Common myeloid progenitor, CD34-positive (primary cell): ENCODE measurements at regions not wholly inside any gene's neighbourhood (a gene's known extent, or its start where the extent isn't known, plus 50 kb on each side); places are given as distances from the start of the nearest gene placed in this dataset.

Experiments
- CTCF ChIA-PET: fragments of 350-600 bp; sonication (Branson Sonifier 250); formaldehyde crosslinking; loops from one replicate; lab custom pipeline; 2021; ENCODE audit warnings: antibody characterized with exemption; lab: Charles Lee
- POLR2A ChIA-PET: fragments of 350-600 bp; sonication (Branson Sonifier 250); formaldehyde crosslinking; loops from one replicate; lab custom pipeline; 2021; ENCODE audit warnings: antibody characterized with exemption; lab: Charles Lee
- DNase-seq, 3 donors: peaks; one replicate each; pipeline versions ENCODE4 v3.0.0 to v3.0.0-alpha.2; 2013
- H3K27ac ChIP-seq, 2 experiments: 1 replicate in 1 of 2; 2 replicates in 1 of 2; pipeline ENCODE4 v1.7.0; 2013; ENCODE audit warnings: inconsistent platforms in 2 of 2, low read length in 2 of 2, mild to moderate bottlenecking in 2 of 2, low read depth in 1 of 2, moderate library complexity in 1 of 2; ENCODE audit not compliant: severe bottlenecking in 2 of 2, insufficient read depth in 1 of 2, poor library complexity in 1 of 2
- H3K27me3 ChIP-seq, 5 experiments: replicated peaks in 2 of 5; 1 replicate in 3 of 5; 2 replicates in 2 of 5; pipeline versions ENCODE4 v1.6.1 to v1.7.0; 2013; ENCODE audit warnings: low read length in 4 of 5, mild to moderate bottlenecking in 2 of 5, moderate library complexity in 2 of 5, inconsistent platforms in 1 of 5; ENCODE audit not compliant: insufficient read depth in 5 of 5, control insufficient read depth in 4 of 5
- H3K36me3 ChIP-seq, 4 experiments: 1 replicate in 2 of 4; 2 replicates in 2 of 4; pipeline versions ENCODE4 v1.6.1 to v1.7.0; 2013; ENCODE audit warnings: low read length in 3 of 4, control low read depth in 1 of 4, mild to moderate bottlenecking in 1 of 4; ENCODE audit not compliant: control insufficient read depth in 4 of 4, insufficient read depth in 4 of 4
- H3K4me1 ChIP-seq, 4 experiments: 1 replicate in 3 of 4; 2 replicates in 1 of 4; pipeline versions ENCODE4 v1.6.1 to v1.7.1; 2013; ENCODE audit warnings: low read length in 3 of 4, mild to moderate bottlenecking in 3 of 4, control low read depth in 1 of 4, inconsistent platforms in 1 of 4, moderate library complexity in 1 of 4; ENCODE audit not compliant: control insufficient read depth in 4 of 4, insufficient read depth in 4 of 4; ENCODE audit errors: control extremely low read depth in 1 of 4
- H3K4me3 ChIP-seq, 7 experiments: 1 replicate in 4 of 7; 2 replicates in 3 of 7; pipeline versions ENCODE4 v1.5.1 to v1.7.0; 2013; ENCODE audit warnings: mild to moderate bottlenecking in 7 of 7, low read length in 6 of 7, moderate library complexity in 6 of 7, inconsistent platforms in 2 of 7, low read depth in 2 of 7, control low read depth in 1 of 7; ENCODE audit not compliant: insufficient read depth in 4 of 7, control insufficient read depth in 1 of 7; ENCODE audit errors: extremely low read depth in 1 of 7
- H3K9me3 ChIP-seq, 5 experiments: 1 replicate in 4 of 5; 2 replicates in 1 of 5; pipeline versions ENCODE4 v1.6.1 to v1.7.1; 2013; ENCODE audit warnings: low read length in 4 of 5, mild to moderate bottlenecking in 2 of 5, inconsistent platforms in 1 of 5, low read depth in 1 of 5, moderate library complexity in 1 of 5; ENCODE audit not compliant: control insufficient read depth in 4 of 5, insufficient read depth in 2 of 5; ENCODE audit errors: control extremely low read depth in 1 of 5
- WGBS: methylation state at CpG from one replicate; pipeline ENCODE4 v1.1.5; 2013; ENCODE audit not compliant: insufficient coverage; 5-methylcytosine and 5-hydroxymethylcytosine counted together

DNA sequence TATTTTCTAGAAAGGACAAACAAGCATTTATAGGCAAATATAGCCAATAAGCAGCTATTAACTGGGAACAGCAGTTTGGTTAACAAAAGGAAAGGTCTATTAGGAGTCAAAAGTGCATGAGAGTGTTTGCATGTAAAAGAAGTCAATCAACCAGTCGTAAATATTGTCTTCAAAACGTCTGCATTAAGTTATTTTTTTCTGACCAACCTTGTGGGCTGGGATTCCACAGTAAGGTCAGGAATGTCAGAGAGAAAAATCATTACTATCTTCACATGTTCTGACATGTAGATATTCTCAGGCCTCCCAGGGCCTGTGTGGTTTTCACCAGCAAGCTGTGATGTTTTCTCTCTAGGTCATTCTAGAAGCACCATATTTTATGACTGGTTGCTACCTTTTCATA is 922.5 kb downstream of the SUCLG1 start:
- no peaks in the 10 kb centered on the region for H3K36me3 ChIP-seq
- no peaks in the 10 kb centered on the region for H3K4me1 ChIP-seq
- DNase-seq, result no peak
- POLR2A ChIA-PET, result no interaction called here
- no peaks in the 10 kb centered on the region for H3K27me3 ChIP-seq
- no peak overlapping the region for H3K27ac ChIP-seq
- WGBS, result 36% methylated on average over 2 of the region's 2 CpGs
- H3K4me3 ChIP-seq, result no peak overlapping the region
- CTCF ChIA-PET, result no interaction called here
- no peaks in the 10 kb centered on the region for H3K9me3 ChIP-seq

DNA sequence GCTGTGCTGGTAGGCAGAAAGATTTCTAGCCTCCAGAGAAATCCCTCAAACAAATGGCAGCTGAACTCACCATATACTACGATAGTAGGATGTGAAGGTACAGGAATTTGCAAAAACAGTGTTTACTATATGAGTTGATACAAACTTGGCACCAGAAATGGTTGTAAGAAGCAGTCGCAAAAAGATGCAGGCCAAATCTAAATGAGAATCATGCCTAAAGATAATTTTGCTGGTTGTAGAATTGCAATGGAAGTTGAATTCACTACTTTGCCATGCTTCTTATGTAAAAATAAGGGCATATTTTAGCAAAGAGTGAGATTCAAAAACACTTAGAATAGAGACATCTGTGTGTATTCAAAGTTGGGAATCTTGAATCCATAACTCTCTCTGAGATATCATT is 924.7 kb downstream of the SUCLG1 start:
- Histone ChIP-seq H3K9me3 (no peaks in the 10 kb centered on the region), H3K27ac (no peak overlapping the region), H3K36me3 (no peaks in the 10 kb centered on the region), H3K4me3 (no peak overlapping the region), H3K4me1 (no peaks in the 10 kb centered on the region), H3K27me3 (no peaks in the 10 kb centered on the region)
- 100% methylated on average over 2 of the region's 2 CpGs for WGBS
- ChIA-PET POLR2A (no interaction called here), CTCF (no interaction called here)
- DNase-seq, result no peak

DNA sequence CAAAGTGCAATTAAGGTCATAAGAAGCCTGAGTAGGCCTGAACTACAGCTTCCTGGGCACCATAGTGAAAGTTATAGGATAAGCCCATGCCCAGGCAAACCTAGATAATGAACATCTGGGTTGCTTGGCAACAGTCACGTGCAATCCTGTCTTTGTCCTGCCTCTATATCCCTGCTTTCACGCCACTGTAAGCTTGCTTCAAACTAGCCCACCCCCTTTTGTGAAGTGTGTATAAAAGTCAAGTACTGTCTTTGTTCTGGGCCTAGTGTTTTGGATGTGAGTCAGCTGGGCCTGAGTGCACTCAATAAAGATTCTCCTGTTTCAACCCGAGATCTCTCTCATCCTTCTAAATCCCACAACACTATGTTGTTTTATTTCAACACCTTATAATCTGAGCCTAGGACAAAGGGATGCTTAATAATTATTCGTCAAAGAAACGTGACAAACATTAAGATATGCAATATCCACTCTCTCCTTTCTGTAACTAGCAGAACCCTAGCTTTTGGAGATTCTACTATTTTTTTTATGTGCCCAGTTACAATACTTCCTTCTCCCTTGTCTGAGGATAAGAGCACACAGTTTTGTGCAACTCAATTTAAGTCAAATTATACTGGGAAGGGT is 927.8 kb downstream of the SUCLG1 start:
- 75% methylated on average over 4 of the region's 5 CpGs for WGBS
- POLR2A ChIA-PET, result no interaction called here
- Histone ChIP-seq H3K27ac (no peak overlapping the region), H3K4me3 (no peak overlapping the region), H3K27me3 (no peaks in the 10 kb centered on the region), H3K36me3 (no peaks in the 10 kb centered on the region), H3K4me1 (no peaks in the 10 kb centered on the region), H3K9me3 (no peaks in the 10 kb centered on the region)
- DNase-seq, result no peak
- CTCF ChIA-PET, result no interaction called here

DNA sequence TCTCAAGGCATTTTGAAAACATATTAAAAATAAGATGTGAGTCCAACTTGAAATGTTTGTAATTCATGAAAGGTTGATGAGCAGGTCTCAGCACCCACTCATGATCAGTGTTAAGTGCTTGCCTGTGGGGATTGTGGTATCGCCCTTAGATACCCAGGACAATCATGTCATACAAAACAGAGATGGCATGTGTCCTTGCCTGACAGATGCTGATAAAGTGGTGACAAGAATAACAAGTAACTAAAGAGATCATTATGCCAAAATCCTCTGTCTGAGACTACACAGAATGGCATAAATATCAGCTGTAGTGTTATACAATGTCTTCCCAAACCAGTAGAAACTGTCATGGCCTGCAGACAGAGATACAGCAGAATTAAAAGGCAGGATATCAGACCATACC is 930.3 kb downstream of the SUCLG1 start:
- Histone ChIP-seq H3K9me3 (no peaks in the 10 kb centered on the region), H3K4me3 (no peak overlapping the region), H3K36me3 (no peaks in the 10 kb centered on the region), H3K4me1 (no peaks in the 10 kb centered on the region), H3K27ac (no peak overlapping the region), H3K27me3 (no peaks in the 10 kb centered on the region)
- no peak for DNase-seq
- no CpG with 5 or more reads among the region's 1 CpG for whole genome bisulfite sequencing
- ChIA-PET CTCF (no interaction called here), POLR2A (no interaction called here)

DNA sequence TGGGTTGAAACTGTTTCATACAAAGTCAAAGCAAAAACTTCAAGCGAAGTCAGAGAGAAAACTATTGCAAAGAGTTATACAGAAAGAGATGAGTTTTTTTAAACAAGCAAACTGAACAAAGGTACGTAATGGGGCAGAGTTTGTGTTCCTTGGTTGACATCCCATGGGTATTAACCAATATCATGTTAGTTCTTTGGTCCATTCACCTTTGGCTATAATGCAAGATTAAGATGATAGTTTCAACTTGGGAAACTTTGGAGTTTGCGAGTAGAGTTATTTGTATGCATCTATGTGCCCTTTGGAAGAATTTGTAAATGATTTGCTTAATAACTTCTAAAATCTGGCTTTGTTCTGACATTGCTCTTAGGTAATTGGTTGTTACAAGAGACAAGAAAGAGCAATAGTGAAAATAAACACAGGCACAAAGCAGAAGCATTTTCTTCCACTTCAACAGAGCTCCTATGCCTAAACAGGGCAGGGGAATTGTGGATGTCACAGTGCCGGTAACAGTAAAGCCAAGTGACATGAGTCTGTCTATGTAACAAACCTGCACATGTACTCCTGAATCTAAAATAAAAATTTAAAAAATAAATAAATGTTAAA is 936.1 kb downstream of the SUCLG1 start:
- no peak for DNase-seq
- H3K4me1 ChIP-seq, result no peaks in the 10 kb centered on the region
- H3K4me3 ChIP-seq, result no peak overlapping the region
- POLR2A ChIA-PET, result no interaction called here
- no peaks in the 10 kb centered on the region for H3K27me3 ChIP-seq
- CTCF ChIA-PET, result no interaction called here
- H3K9me3 ChIP-seq, result no peaks in the 10 kb centered on the region
- no peaks in the 10 kb centered on the region for H3K36me3 ChIP-seq
- H3K27ac ChIP-seq, result no peak overlapping the region
- 97% methylated on average over 3 of the region's 4 CpGs for WGBS

DNA sequence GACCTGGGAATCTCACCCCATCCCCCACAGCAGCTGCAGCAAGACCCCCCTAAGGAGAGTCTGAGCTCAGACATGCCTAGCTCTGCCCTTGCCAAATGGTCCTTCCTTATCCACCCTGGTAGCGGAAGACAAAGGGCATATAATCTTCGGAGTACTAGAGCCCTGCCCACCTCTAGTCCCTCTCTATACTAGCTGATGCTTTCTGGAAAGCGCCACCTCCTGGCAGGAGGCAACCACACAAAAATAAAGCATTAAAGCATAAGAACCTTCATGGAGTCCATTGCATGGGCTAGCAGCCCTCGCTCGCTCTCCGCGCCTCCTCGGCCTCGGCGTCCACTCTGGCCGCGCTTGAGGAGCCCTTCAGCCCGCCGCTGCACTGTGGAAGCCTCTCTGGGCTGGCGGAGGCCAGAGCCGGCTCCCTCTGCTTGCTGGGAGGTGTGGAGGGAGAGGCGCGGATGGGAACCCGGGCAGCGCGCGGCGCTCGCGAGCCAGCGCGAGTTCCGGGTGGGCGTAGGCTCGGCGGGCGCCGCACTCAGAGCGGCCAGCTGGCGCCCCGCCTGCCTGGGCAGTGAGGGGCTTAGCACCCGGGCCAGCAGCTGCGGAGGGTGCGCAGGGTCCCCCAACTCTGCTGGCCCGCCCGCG is 941.2 kb downstream of the SUCLG1 start:
- Histone ChIP-seq H3K36me3 (no peaks in the 10 kb centered on the region), H3K9me3 (peaks cover 0 to 2% (median 0%) of the 10 kb centered on the region in 5 experiments), H3K27me3 (no peaks in the 10 kb centered on the region), H3K4me1 (no peaks in the 10 kb centered on the region), H3K4me3 (no peak overlapping the region), H3K27ac (no peak overlapping the region)
- CTCF ChIA-PET, result no interaction called here
- POLR2A ChIA-PET, result no interaction called here
- no peak for DNase-seq
- 97% methylated on average over 28 of the region's 42 CpGs for WGBS

DNA sequence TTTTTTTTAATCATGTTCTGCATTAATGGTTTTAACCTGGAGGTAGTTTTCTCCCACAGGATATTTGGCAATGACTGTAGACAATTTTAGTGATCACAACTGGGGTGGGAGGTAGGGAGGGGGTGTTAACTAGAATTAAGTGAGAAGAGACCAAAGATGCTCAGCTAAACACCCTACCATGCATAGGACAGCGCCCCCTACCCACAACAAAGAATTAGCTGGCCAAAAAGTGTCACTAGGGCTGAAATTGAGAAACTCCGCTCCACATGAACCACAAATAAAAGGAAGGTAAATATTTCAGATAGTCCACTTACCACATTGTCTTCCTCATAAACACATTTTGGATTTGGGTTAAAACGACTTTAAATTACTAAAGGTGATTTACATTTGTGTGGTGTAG is 942.6 kb downstream of the SUCLG1 start:
- no peaks in the 10 kb centered on the region for H3K36me3 ChIP-seq
- ChIA-PET POLR2A (no interaction called here), CTCF (no interaction called here)
- no peak overlapping the region for H3K4me3 ChIP-seq
- DNase-seq, result no peak
- H3K9me3 ChIP-seq, result peaks cover 0 to 2% (median 0%) of the 10 kb centered on the region in 5 experiments
- WGBS, result no CpG with 5 or more reads among the region's 3 CpGs
- no peaks in the 10 kb centered on the region for H3K27me3 ChIP-seq
- H3K4me1 ChIP-seq, result no peaks in the 10 kb centered on the region
- no peak overlapping the region for H3K27ac ChIP-seq
